ENCODE measurements at regions not wholly inside any gene's neighbourhood (a gene's known extent, or its start where the extent isn't known, plus 50 kb on each side); places are given as distances from the start of the nearest gene placed in this dataset. TPM values are rescaled to one million over a fixed set of nuclear protein-coding genes. Genes with fewer than 3 reads are reported as not detected.

- Histone ChIP-seq H3K36me3 (replicated peaks in 1 of 2; ENCODE audit: insufficient read depth in 1 of 2, low read depth in 2 of 2) (no peaks in the 10 kb centered on the region), H3K27me3 (no peaks in the 10 kb centered on the region), H3K4me1 (no peaks in the 10 kb centered on the region), H3K4me3 (no peak overlapping the region), H3K9me3 (no peaks in the 10 kb centered on the region), H3K27ac (no peak overlapping the region)
- DNase-seq: no peak
- TF ChIP-seq POLR2A (IDR thresholded peaks at IDR 0.05): no peak
- TF ChIP-seq CTCF (IDR thresholded peaks at IDR 0.05): no peak
- 73 to 82% methylated on average over 6 of the region's 6 CpGs for WGBS, 2 donors
- intact Hi-C loops (cut with DNase I): no loop called here
- no peak for ATAC-seq
These were observed 54.7 kb upstream of the KIRREL3 start for GRCh38 chr11:127055236-127055635.

GRCh38 chr11:127054153-127054552 lies 53.6 kb upstream of the KIRREL3 start:
- no peak overlapping the region for H3K4me3 ChIP-seq
- no peaks in the 10 kb centered on the region for H3K4me1 ChIP-seq
- WGBS, 2 donors: 56 to 61% methylated on average over 2 of the region's 2 CpGs
- TF ChIP-seq POLR2A (IDR thresholded peaks at IDR 0.05): no peak
- no peaks in the 10 kb centered on the region for H3K27me3 ChIP-seq
- intact Hi-C loops (cut with DNase I): no loop called here
- DNase-seq: no peak
- H3K36me3 ChIP-seq (replicated peaks in 1 of 2; ENCODE audit: insufficient read depth in 1 of 2, low read depth in 2 of 2): no peaks in the 10 kb centered on the region
- no peak for ATAC-seq
- no peak overlapping the region for H3K27ac ChIP-seq
- no peaks in the 10 kb centered on the region for H3K9me3 ChIP-seq

- Histone ChIP-seq H3K4me1 (no peaks in the 10 kb centered on the region), H3K27ac (no peak overlapping the region), H3K4me3 (no peak overlapping the region), H3K27me3 (no peaks in the 10 kb centered on the region), H3K9me3 (no peaks in the 10 kb centered on the region), H3K36me3 (replicated peaks in 1 of 2; ENCODE audit: insufficient read depth in 1 of 2, low read depth in 2 of 2) (no peaks in the 10 kb centered on the region)
- no peak for ATAC-seq
- intact Hi-C loops (cut with DNase I): no loop called here
- no peak for DNase-seq
- WGBS, 2 donors: 47 to 67% methylated on average over 1 of the region's 1 CpG
- no peak for TF ChIP-seq CTCF (IDR thresholded peaks at IDR 0.05)
- TF ChIP-seq POLR2A (IDR thresholded peaks at IDR 0.05): no peak
These were observed 51.8 kb upstream of the KIRREL3 start for GRCh38 chr11:127052404-127052803.

Small RNA genes in the stretch of these regions (small RNA-seq; reads per million reads assigned to genes)
- gene RN7SKP279: not detected

Measured in body of pancreas (tissue), 4 donors.